CD4-positive, alpha-beta T cell treated with Interleukin-17A for 1 hour (primary cell): ENCODE measurements at regions not wholly inside any gene's neighbourhood (a gene's known extent, or its start where the extent isn't known, plus 50 kb on each side); places are given as distances from the start of the nearest gene placed in this dataset.
A peak's percentile ranks its signal among the peaks of the same experiment; 100 is the strongest.

Source experiments
- DNase-seq: peaks from one replicate; pipeline ENCODE4 v3.0.0-alpha.2; 2020

DNA sequence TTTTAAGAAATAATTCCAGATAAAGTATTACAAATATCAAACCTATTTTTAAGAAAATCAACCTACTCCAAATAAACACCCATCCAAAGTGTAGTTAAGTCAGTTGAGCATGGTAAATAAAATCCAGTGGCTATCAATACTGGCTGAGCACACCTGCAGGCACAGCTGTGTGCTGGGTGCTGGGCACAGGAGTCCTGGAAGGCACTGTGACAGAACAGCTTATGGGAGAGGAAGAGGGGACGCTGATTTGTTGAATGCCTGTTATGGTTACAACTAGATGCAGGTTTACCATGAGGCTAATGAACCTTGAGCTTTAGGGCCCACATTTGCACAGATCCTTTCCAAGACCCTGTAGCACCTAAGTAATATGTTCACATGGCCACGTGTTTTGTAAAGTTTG is 202.7 kb downstream of the MTX2 start:
- DNase-seq, result no peak

DNA sequence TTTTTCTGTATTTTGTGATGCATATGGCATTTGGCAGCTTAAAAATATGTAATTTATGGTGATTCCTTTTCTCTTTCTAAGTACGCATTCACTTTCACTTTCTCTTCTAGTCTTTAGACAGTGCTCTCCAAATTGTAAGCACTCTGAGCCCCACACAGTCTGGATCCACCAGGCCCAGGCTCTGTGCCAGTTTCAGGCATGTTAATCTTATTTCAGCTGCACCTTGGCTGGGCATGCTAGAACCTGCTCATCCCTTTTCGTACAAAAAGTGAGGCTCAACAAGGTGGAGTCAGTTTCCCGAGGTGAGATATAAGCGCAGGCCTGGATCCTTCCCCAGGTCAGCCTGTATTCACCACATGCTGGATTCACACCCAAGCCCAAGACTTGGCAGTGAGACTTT is 203.9 kb downstream of the MTX2 start:
- DNase-seq, result peak; percentile 5

DNA sequence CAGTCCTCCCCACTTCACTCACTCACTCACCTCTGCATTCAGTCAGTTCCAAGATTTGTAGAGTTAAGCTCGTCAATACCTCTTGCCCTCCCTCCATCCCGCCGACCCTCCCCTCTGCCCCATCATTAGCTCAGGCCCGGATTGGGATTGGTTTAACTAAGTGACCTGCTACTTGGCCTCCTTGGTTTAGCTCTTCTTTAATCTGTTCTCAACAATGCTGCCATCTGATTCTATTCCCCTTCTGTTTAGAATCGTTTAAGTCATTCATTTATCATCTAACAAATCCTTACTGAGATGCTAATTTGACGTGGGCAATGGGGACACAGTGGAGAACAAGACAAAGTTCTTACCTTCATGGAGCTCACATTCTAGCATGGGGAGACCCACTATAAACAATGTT is 204.6 kb downstream of the MTX2 start:
- DNase-seq, result no peak

DNA sequence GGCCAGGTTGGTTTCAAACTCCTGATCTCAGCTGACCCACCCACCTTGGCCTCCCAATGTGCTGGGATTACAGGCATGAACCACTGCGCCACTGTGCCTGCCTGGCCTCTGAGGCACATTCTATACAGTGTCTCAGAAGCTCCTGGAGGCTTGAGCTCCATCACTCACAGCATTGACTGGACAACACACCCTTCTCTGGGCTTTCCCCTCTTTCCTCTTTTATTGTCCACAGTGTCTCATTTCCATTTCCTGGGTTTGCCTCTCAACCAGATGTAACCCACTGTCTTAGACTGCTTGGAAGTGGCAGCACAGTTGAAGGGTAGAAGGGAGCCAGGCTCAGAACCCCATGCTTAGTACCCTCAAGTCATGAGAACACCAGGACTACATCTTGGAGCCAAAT is 208.1 kb downstream of the MTX2 start:
- DNase-seq, result no peak

DNA sequence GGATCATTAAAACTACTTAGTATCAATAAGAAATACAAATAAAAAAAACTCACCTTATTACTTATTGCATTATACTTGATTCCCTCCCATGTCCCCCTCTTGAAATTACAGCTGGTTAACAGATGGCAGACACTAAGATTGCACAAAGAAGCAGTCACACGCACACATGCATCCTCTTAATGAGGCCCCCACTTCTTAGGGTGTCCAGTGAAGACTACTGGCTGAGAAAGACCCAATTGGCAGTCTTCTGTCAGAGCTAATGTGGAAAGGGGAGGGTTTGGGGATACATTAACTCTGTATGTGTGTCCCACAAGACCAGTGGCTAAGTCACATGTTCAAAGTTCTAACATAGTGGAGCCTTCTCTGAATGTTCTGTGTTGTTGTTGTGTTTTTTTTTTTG is 210.7 kb downstream of the MTX2 start:
- DNase-seq, result no peak

DNA sequence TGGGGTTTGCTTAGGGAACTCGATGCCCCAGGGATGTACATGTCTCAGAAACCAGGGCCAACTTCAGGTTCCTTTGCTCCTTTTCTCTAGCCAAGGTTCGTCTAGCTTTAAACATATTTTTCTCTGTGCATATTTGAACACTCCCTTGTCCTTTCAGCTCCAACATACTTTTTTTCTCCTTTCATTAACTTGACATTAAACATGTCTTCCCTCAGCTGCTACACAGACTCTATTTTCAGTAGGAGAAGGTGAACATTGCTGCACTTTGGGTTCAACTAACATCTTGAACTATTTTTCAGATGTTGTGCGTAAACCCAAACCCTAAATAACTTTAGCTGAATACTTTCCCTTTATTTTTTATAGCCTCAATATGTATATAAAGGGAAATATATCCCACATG is 212.9 kb downstream of the MTX2 start:
- no peak for DNase-seq

DNA sequence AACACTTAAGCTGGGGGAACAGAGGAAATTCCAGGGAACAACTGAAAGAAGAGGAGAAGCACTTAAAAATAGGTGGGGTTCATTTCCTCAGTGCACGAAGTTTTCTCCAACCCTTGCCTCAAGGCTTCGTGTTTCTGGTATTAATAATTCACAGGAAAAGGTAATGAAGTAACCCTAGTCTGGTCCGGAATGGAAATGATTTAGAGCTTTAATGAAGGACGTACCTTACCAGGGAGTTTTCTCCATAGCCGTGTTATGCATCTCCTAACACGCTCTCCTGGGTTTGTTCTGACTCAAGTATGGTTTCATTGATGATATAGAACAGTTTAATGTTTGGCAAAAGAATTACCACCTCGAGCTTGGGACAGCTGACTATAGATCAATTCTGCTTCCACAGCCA is 214.2 kb downstream of the MTX2 start:
- DNase-seq, result no peak

DNA sequence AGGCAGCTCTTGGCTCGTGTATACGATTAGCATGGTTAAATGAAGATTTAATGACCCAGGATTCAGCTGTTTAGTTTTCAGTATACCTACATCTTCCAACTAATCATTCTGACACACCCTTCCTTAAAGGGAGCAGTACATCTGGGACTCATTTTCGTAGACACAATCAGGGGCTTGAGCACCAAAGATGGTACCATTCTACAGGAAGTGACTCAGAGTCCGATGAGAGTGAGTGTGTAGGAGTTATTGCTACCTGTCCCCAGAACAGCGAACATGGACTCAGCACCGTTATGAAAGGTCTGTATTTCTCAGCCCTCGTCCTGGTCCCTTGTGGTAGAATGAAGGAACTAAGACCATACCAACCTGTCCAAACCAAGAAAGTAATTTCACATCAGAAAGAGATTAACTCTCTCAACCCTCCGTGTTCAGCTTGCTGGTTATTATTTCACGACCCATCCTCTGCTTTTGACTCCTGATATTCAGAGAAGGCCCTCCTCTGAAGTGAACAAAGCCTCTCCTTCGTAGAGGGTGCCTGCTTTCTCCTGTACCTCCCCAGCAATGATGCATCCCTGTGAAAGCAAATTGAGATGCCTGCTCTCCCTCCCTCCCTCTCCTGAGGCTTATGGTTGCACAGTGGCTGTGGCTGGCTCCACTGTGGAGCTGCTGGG is 214.8 kb downstream of the MTX2 start:
- DNase-seq, result no peak

DNA sequence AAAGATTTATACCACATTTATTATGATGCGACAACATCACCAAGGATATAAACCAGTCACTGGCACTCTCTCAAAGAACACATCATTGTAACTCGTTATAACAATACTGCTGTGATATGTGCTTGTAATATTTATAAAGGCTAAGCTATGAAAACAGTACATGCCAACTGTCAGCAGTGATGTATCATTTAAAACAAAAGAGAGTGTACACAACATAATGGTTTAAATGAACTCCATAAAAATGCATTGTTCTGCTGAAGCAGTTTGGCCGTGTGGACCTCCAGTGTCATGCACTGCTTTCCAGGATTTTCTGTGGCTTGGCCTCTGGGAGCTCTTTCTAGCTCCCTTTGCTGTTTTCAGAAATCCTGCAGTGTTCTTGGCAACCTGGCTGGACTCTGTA is 215.6 kb downstream of the MTX2 start:
- DNase-seq, result no peak

DNA sequence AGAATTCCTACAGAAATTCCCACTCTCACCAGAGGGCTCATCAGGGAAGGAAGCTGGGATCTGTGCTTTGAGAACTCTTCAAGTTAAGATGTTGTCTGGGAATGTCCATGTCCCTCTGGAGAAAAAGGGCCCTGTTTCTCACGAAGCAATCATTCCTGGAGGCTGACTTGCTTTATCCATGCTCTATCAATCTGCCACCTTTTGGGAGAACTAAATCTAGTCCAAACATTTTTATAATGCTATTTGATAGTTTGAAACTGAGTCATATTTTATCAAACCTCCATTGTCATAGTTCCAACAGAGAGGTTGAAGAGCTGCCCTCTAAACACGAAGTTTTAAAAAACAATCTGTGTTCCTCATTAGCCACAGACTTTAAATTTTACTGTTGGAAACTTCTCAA is 219.2 kb downstream of the MTX2 start:
- no peak for DNase-seq

DNA sequence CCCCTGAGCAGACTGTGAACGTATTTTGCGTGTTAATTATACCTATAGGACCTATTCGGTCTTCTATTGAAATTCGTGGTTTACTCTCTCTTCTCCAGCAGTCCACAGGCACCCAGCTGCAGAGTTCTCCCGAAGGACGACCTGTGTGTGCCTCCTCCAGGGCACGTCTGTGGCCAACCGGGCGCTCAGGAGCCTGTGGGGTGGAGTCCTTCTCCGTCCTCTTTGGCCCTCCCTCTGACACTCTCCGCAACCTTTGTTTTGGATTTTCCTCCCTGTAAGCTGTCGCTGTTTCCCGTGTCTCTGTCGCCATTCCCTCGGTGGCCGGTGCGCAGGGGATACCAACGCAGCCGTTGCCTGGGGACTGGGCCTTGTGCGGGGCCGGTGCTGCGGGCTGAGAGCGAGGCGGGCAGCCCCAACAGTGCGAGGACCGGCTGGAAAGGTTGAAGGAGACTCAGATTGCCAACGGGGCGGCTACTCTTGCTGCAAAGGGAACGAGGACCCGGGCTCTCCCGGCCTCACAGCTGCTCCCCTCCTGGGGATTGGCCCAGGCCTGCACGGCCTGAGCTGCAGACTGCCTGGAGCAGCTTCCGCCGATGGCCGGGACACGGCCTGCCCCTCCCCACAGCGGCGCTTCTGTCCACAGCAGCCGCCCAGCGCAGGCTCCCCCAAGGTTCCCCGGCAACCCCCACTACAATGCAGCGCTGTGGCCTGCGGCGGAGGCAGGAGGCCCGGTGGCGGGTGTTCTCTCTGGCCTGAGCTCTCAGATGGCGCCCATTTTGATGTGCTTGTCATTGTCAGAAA is 221.0 kb downstream of the MTX2 start:
- no peak for DNase-seq

DNA sequence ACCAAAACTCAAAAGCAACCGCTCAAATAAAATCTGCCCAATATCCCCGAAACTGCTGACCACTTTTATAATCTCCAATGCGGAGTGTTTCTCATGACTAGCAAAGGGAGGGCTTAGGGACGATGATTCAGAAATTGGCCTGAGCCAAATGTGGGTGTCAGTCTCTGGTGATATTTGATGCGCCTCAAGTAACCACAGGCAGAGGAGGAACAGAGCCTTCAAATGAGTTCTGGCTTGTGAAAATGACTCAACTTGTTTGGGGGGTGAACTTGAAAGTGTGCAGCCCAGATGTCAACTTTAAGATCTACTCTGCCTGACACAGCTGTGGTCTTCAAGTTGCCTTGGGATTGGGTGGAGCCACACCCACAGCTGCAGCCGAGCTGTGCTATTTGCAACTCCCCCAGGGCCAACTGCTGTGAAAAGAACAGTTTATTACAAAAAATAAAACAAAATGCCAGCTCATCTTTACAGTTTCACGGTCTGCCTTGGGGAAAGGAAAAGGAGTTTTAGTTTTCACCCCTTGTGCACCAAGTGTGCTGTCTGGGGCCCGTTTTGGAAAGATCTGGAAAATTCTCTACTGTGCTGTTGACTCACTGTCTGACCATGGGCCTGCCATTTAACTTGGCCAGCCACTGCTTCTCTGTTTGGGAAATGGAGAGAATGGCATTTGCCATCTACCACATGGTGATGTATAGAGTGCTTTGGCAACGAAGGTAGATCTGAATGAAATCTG is 222.1 kb downstream of the MTX2 start:
- peak; percentile 38 for DNase-seq

DNA sequence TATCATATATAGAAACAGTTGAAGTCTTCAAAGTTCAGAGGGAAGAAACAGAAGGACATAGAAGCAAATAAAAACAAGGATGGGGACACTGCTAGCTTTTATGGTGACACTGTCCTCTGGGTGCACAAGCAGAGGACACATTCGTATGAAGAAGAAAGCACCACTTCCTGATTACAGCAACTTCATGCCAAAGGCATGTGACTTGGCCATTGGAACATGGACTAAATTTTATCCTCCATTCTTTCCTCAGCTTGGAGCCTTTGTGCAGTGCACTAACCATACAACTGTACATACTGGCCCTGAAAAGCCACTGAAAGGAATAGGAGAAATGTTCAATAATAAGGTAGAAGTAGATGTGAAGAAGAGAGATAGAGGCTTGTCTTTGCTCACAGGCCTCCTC is 223.3 kb downstream of the MTX2 start:
- DNase-seq, result no peak

DNA sequence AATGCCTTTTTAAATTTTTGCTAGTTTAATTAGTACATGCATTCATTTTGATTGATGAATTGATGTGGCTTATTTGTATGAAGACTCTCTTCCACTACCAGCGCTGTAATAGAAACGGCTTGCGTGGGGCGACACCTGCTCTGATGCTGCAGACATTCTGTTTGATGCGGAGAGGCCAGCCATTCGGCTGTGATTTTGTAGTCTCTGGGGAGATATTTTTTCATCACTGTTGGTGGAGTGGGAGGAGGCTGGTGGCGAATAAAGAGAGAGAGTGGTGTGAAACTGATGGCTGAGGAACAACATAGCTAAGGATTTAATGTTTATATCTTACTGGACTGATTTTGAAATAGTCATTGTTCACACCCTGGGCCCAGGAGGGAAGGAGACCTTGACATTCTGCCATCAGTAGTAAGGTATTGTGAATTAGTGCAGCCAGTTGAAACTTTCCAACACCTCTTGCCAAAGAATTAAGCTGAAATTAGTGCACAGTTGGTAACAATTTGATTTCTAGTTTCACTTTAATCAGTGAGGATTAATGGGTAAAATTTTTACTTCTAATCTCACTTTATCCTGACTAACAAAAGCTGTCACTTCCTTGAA is 224.1 kb downstream of the MTX2 start:
- DNase-seq, result no peak

DNA sequence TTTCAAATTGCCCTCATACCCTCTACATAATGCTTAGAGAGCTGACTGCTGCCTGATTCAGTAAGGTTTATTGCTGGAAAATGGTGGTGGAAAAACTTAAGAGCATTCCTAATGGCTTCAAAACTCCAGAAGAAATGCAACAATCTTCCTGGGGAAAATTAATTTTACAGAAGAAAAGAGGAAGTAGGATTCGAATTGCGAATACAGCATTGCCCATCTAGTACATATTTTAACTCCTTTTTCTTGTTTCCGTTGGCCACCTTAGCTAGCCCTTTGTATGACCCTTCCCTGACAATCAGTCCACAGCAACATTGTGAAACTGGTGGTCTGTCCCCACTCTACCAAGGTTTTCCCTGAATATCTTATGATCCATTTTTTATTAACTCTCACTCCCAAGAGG is 224.7 kb downstream of the MTX2 start:
- no peak for DNase-seq

DNA sequence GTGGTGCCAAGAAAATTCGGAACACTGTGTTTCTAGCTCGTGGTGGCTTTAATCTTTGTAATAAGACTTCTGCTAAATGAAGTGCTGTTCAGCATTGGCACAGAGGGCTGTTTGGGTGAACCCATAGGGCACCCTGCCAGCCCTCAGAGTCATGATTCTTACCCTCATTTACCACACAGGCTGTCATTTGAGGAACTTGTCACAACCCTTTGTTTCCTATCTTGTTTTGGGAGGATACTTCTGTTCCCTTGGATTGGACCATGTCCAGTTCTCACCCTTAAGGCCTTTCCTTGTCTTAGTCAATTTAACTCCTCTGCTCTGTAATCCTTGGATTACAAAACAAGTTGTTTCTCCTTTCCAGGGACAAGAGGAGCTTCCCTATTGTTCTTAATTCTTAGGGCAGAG is 225.7 kb downstream of the MTX2 start:
- DNase-seq, result no peak

DNA sequence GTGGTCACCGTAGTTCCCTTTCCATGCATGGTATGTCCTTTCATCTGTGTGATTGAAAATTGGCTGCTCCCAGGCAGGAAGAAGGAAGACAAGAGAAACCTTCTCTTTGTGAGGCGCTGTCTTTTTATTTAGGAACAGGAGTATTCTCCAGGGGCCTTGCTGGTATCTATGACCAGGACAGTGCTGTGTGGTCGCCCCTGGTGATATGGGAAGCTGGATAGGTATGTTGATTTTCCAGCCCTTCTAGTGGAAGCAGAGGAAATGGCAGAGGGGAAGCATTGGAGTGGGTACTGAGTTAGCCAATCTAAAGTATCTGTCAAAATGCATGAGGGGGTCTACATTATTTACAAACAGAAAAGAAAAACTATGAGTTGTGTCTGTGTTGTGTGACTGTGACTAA is 226.6 kb downstream of the MTX2 start:
- DNase-seq, result no peak

DNA sequence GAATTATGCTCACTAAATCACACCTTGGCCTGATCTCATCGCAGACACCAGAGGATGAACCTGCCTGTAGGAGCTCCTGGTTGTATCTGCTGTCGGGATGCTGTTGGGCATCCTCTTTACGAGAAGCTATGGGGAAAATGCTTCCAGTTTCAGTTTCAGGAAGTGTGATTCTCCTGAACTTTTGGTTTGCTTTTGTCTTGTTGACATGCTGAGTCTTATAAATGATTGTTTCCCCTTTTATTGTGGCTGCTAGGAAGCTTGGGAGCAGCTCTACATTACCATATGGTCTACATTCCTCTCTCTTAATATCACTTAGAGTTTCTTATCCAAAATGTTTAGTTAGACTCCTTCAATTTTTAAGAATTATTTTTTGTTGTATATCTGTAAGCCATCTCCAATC is 227.5 kb downstream of the MTX2 start:
- no peak for DNase-seq

DNA sequence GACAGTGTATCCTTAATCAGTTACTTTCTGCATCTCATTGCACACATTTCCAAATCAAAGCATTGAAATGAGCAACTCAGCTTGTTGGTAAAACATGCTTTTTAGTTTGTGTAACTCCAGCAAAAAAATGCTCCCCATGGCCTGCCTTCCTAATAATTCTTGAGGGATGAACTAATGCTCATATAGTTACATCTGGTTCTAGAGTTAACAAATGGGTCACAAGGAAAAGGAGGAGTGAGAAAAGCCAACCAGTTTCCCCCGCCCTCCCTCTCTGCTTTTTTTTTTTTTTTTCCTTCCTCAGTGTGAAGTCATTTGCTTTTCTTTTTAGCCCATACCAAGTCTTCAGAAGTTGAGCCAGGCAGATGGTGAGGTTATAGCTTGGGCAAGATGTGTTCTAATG is 231.7 kb downstream of the MTX2 start:
- DNase-seq, result no peak

DNA sequence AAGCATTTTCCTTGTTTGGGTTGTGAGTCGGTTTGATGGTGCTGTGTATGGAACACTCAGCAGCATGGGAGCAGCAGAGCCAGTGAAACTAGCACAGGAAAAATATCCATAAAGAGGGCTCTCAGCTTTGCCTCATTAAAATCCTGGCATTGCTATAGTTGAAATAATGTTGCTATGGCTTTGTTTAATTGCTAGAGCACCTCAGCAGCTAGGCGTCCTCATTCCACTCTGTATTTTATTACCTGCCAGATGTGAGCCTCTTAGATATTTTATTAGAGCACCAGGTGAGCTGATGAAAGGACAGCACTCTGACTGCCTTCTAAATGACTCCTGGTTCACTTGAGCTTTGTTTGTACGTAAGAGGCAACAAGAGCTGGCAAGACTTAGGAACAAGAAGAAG is 232.4 kb downstream of the MTX2 start:
- DNase-seq, result no peak

DNA sequence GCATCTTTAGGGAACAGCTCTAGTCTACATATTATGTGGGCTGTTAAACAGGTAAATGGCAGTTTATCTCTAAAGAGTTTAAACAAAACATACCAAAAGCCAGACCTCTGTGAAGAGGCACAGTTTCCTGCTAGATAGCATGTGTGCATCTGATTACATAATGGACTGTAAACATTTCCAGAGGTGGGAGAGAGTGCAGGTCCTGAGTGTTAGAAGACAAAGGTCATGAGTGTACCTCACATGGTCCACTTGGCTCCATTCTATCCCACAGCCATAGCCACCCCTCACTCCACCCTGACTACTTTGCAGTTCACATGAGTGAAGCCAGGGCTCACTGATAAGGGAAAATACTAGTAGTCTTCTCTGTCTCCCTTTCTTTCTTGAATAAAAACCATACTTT is 233.4 kb downstream of the MTX2 start:
- no peak for DNase-seq

DNA sequence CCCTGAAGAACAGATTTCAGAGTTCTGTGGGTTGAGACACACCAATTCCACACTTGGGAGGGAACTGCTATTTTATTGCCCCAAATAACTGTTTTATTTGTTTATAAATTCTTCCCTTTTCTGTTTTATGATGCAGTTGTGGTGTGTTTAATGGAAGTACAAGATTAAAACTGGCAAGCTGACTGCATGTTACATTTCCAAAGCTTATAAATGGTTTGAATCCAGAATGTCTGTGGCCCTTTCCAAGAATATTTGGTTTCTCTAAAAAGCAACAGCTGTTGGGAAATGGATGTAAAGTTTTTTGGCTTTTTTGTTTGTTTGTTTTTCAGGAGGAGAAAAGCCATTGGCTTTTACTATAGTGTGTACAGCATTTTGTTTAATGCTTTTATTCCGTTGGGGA is 234.5 kb downstream of the MTX2 start:
- no peak for DNase-seq

DNA sequence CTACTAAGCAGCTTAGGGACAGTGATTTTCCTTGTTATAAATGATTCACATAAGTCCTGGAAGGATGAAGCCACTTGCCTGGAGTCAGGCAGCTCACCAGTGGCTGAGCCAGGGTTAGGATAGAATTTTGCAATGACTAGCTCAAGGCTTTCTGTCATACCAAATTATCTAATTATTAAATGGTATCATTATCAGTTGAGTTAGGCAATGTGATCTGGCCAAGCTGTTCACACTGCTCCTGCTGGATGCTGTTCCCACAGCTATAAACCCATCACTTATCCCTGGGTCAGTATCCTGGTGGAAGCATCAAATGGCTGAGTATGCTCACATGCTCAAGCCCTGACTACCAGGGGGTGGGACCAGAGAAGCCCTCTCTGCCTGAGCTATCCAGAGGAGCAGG is 235.2 kb downstream of the MTX2 start:
- no peak for DNase-seq

DNA sequence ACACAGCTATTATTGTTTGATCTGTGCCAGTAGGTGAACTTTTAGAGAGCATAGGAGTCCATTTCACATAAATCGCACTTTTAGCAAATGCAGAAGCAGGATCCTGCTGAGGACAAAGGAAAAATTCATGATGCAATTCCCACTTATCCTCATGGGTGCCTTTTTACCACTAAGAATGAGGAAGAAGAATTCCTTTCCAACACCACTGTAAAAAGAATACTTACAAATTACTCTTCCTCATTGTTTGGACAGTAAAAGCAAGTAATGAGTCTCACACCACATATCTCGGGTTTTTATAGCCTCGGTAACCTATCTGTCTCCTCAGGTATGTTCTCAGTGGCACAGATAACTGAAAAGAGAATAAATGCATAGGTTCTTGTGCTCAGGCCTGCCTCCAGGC is 238.5 kb downstream of the MTX2 start:
- DNase-seq, result no peak
